HCT116 (cell line): ENCODE measurements at regions not wholly inside any gene's neighbourhood (a gene's known extent, or its start where the extent isn't known, plus 50 kb on each side); places are given as distances from the start of the nearest gene placed in this dataset.

Experiments
- ATAC-seq: fragments of 200-7000 bp; cut with Tn5 transposase; 2 replicates; pipeline ENCODE4 v1.9.1; 2020; ENCODE audit warnings: mild to moderate bottlenecking, moderate library complexity
- BruUV-seq: library from RNA; stranded (reverse); fragments of 400-500 nt; replicated peaks from 2 replicates; lab custom pipeline; 2021; lab: Mats Ljungman, UMichigan
- CTCF ChIA-PET: fragments of 300-600 bp; sonication (Branson Sonifier 250); formaldehyde crosslinking; loops from one replicate; lab custom pipeline; 2021; ENCODE audit warnings: antibody characterized with exemption; lab: Charles Lee
- POLR2A ChIA-PET: fragments of 300-600, 350-600 bp; sonication (Branson Sonifier 250); formaldehyde crosslinking; loops from one replicate; lab custom pipeline; 2021; ENCODE audit warnings: antibody characterized with exemption; lab: Charles Lee
- RAD21 ChIA-PET, 2 experiments: fragments of 300-600 bp; sonication (Branson Sonifier 250); formaldehyde crosslinking; loops; one replicate each; lab custom pipeline; 2023; ENCODE audit warnings: low total read pairs in 2 of 2; ENCODE audit not compliant: uncharacterized antibody in 2 of 2, unreplicated experiment in 2 of 2, low non-redundant PET in 1 of 2; lab: Charles Lee
- DNase-seq: peaks from one replicate; pipeline ENCODE4 v3.0.0-alpha.2; 2010; ENCODE audit warnings: low read depth, low spot score
- H2AFZ ChIP-seq: fragments of 200-600 bp; shearing (Covaris generic), sonication (generic); 2 replicates; pipeline ENCODE4 v1.6.1; 2017; ENCODE audit warnings: low read depth, mixed run types, mixed read lengths, antibody characterized with exemption, low read length; ENCODE audit not compliant: poor library complexity, severe bottlenecking
- H3K27ac ChIP-seq: 2 replicates; pipeline ENCODE4 v1.5.1; 2012; ENCODE audit warnings: low read depth, low read length
- H3K27me3 ChIP-seq: fragments of 200-600 bp; sonication (generic); 2 replicates; pipeline ENCODE4 v1.6.1; 2016; ENCODE audit warnings: mixed run types, low read length, mixed read lengths; ENCODE audit not compliant: insufficient read depth
- H3K36me3 ChIP-seq, 2 experiments: fragments of 200-500 bp in 1 of 2; fragments of 200-600 bp in 1 of 2; sonication (Bioruptor generic) in 1 of 2; sonication (generic) in 1 of 2; 2 replicates each; pipeline versions ENCODE4 v1.5.1 to v1.6.1; 2014 to 2016; ENCODE audit warnings: low read length in 2 of 2, inconsistent platforms in 1 of 2, mixed read lengths in 1 of 2, mixed run types in 1 of 2; ENCODE audit not compliant: insufficient read depth in 2 of 2, control insufficient read depth in 1 of 2
- H3K4me1 ChIP-seq, 2 experiments: fragments of 200-600 bp in 1 of 2; sonication (generic) in 1 of 2; 2 replicates each; pipeline versions ENCODE4 v1.5.1 to v1.6.1; 2012 to 2017; ENCODE audit warnings: low read length in 2 of 2, inconsistent platforms in 1 of 2, mild to moderate bottlenecking in 1 of 2, mixed read lengths in 1 of 2, mixed run types in 1 of 2, moderate library complexity in 1 of 2; ENCODE audit not compliant: insufficient read depth in 2 of 2, control insufficient read depth in 1 of 2
- H3K4me2 ChIP-seq: fragments of 200-600 bp; sonication (generic); 2 replicates; pipeline ENCODE4 v1.6.1; 2017; ENCODE audit warnings: mixed run types, low read length, mixed read lengths
- H3K4me3 ChIP-seq, 2 experiments: fragments of 200-600 bp in 1 of 2; sonication (generic) in 1 of 2; replicated peaks in 1 of 2; 2 replicates each; pipeline ENCODE4 v1.5.1; 2011 to 2016; ENCODE audit warnings: low read length in 2 of 2, control low read depth in 1 of 2, low read depth in 1 of 2, mild to moderate bottlenecking in 1 of 2, mixed read lengths in 1 of 2, mixed run types in 1 of 2
- H3K79me2 ChIP-seq: fragments of 200-600 bp; sonication (generic); 2 replicates; pipeline ENCODE4 v1.6.1; 2017; ENCODE audit warnings: mild to moderate bottlenecking, mixed run types, low read length, moderate library complexity, mixed read lengths; ENCODE audit not compliant: insufficient read depth
- H3K9ac ChIP-seq: fragments of 200-600 bp; sonication (generic); 2 replicates; pipeline ENCODE4 v1.6.1; 2016; ENCODE audit warnings: low read length, mixed read lengths
- H3K9me2 ChIP-seq: fragments of 200-600 bp; sonication (generic), shearing (Covaris generic); 2 replicates; pipeline ENCODE4 v1.6.1; 2017; ENCODE audit warnings: mixed run types, mild to moderate bottlenecking, moderate library complexity; ENCODE audit not compliant: insufficient read depth
- H3K9me3 ChIP-seq, 2 experiments: fragments of 200-500 bp in 1 of 2; fragments of 200-600 bp in 1 of 2; sonication (Bioruptor generic) in 1 of 2; sonication (generic) in 1 of 2; 2 replicates each; pipeline ENCODE4 v1.6.1; 2014 to 2017; ENCODE audit warnings: low read length in 2 of 2, mixed read lengths in 2 of 2, inconsistent platforms in 1 of 2, low read depth in 1 of 2, mild to moderate bottlenecking in 1 of 2, mixed run types in 1 of 2, moderate library complexity in 1 of 2; ENCODE audit not compliant: control insufficient read depth in 1 of 2, insufficient read depth in 1 of 2
- H4K20me1 ChIP-seq: fragments of 200-600 bp; sonication (generic), shearing (Covaris generic); 2 replicates; pipeline ENCODE4 v1.6.1; 2017; ENCODE audit warnings: mixed run types, mild to moderate bottlenecking, moderate library complexity; ENCODE audit not compliant: insufficient read depth
- EZH2 ChIP-seq: fragments of 200-600 bp; sonication (generic); IDR thresholded peaks from 2 replicates; pipeline ENCODE4 v1.6.1; 2017; ENCODE audit warnings: antibody characterized with exemption, mixed run types
- RAD21 ChIP-seq: IDR thresholded peaks from 2 replicates; pipeline ENCODE4 v1.6.1; 2012; ENCODE audit warnings: low read depth, mild to moderate bottlenecking
- SIN3A ChIP-seq: IDR thresholded peaks from 2 replicates; pipeline ENCODE4 v1.6.1; 2012; ENCODE audit warnings: low read depth
- SP1 ChIP-seq: IDR thresholded peaks from 2 replicates; pipeline ENCODE4 v1.6.1; 2012; ENCODE audit warnings: low read depth
- TCF7L2 ChIP-seq: IDR thresholded peaks from 2 replicates; pipeline ENCODE4 v1.7.0; 2011; ENCODE audit warnings: borderline replicate concordance, inconsistent platforms; ENCODE audit not compliant: insufficient read depth, insufficient read length; ENCODE audit errors: extremely low read depth
- YY1 ChIP-seq: IDR thresholded peaks from 2 replicates; pipeline ENCODE4 v1.6.1; 2011; ENCODE audit warnings: low read length, low read depth, moderate library complexity, mild to moderate bottlenecking; ENCODE audit not compliant: insufficient replicate concordance; ENCODE audit errors: extremely low read depth
- intact Hi-C: fragments of 100-400 bp; cut with micrococcal nuclease; formaldehyde crosslinking; loops from 2 replicates; pipeline ENCODE4 v1.10.0; 2022
- TF ChIP-seq, protein P1 (sequence below): IDR thresholded peaks from 2 replicates; pipeline ENCODE4 v1.6.1; 2012
- TF ChIP-seq, protein P2 (sequence below), 3 experiments: fragments of 200-600 bp in 1 of 3; sonication (generic) in 1 of 3; IDR thresholded peaks in 2 of 3; conservative IDR thresholded peaks in 1 of 3; 2 replicates each; pipeline ENCODE4 v1.5.1; 2012 to 2017; ENCODE audit warnings: low read depth in 2 of 3, low read length in 2 of 3, antibody characterized with exemption in 1 of 3, borderline replicate concordance in 1 of 3, control low read depth in 1 of 3, mild to moderate bottlenecking in 1 of 3, mixed read lengths in 1 of 3, mixed run types in 1 of 3, moderate library complexity in 1 of 3; ENCODE audit not compliant: insufficient read depth in 1 of 3

DNA sequence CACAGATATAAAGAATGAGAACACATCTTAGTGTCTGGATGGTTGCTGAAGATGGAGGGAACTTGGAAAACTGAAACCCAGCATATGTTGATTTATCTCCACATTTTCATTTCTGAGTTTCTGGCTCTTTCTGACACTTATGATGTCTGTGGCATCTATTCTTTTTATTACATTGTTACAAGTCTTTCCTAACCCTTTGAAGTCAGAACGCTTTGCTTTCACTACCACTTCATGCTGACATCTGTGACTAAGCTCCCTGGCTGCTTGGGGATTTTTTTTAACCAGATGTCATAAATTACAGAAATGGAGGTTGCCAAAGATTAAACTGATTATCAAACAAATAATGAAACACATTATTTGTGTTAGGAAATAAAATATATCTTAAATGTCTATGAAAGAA, 188.7 kb downstream of the KITLG start:
- CTCF ChIA-PET: no interaction called here
- no peaks in the 10 kb centered on the region for H3K79me2 ChIP-seq
- BruUV-seq: no TSS peak
- H3K27ac ChIP-seq: no peak overlapping the region
- POLR2A ChIA-PET: no interaction called here
- ATAC-seq: no peak
- H3K4me1 ChIP-seq: 0 out of 4 replicates have a peak, but pooled peaks cover 0 to 3% of the 10 kb centered on the region in 2 experiments
- H3K9me3 ChIP-seq: no peaks in the 10 kb centered on the region
- H3K9ac ChIP-seq: no peak overlapping the region
- no peak for TF ChIP-seq SIN3A
- TF ChIP-seq, protein P1, sequence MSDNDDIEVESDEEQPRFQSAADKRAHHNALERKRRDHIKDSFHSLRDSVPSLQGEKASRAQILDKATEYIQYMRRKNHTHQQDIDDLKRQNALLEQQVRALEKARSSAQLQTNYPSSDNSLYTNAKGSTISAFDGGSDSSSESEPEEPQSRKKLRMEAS: no peak
- TF ChIP-seq EZH2: no peak
- no peak for TF ChIP-seq SP1
- peak; percentile 72 for TF ChIP-seq TCF7L2
- DNase-seq: peak; percentile 6
- H3K4me2 ChIP-seq: no peak overlapping the region
- no peaks in the 10 kb centered on the region for H3K36me3 ChIP-seq
- no peaks in the 10 kb centered on the region for H3K9me2 ChIP-seq
- intact Hi-C loops: no loop called here
- RAD21 ChIA-PET: interaction anchor here in 1 of 2 experiments (0.7 kb wide), 1 partner anchor 108 kb away, joined by 3 read pairs; no protein-coding TSS in a partner anchor
- no peaks in the 10 kb centered on the region for H4K20me1 ChIP-seq
- H2AFZ ChIP-seq: no peak overlapping the region
- no peak overlapping the region for H3K4me3 ChIP-seq
- no peaks in the 10 kb centered on the region for H3K27me3 ChIP-seq

DNA sequence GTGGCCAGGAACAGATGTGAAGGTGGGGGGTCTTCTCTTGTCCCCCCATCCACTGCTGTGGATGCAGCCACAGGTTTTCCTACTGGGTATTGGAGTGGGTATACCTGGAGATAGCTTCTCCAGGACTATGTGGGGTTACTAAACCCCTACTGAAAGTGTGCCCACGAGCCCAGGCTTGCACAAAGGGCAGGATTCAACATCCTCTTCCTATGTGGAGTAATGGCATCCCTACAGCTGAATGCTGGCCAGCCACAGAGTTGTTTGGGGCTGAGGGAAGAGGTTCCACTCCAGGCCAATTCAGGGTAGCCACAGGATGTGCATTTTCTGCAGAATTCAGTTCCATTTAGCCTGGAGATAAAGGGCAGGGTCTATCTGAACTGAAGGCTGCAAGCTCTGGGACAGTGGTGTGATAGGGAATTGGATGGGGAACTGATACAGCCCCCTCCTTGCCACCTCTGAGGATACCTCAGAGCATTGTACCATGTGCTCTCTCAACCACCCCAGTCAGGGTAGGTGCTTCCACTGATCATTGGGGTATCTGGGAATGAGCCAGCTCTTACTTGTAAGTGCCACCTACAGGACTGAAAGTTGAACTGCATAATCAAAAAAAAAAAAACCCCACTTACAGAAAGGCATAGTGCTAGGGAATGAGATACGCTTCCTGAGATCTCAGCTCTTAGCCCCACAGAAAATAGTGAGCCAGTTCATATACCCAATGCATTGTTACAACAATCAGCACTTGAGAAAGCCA, 187.1 kb downstream of the KITLG start:
- 0 out of 4 replicates have a peak, but pooled peaks cover 0 to 3% of the 10 kb centered on the region in 2 experiments for H3K4me1 ChIP-seq
- no peak overlapping the region for H3K9ac ChIP-seq
- TF ChIP-seq RAD21: peak; percentile 63
- TF ChIP-seq, protein P2, sequence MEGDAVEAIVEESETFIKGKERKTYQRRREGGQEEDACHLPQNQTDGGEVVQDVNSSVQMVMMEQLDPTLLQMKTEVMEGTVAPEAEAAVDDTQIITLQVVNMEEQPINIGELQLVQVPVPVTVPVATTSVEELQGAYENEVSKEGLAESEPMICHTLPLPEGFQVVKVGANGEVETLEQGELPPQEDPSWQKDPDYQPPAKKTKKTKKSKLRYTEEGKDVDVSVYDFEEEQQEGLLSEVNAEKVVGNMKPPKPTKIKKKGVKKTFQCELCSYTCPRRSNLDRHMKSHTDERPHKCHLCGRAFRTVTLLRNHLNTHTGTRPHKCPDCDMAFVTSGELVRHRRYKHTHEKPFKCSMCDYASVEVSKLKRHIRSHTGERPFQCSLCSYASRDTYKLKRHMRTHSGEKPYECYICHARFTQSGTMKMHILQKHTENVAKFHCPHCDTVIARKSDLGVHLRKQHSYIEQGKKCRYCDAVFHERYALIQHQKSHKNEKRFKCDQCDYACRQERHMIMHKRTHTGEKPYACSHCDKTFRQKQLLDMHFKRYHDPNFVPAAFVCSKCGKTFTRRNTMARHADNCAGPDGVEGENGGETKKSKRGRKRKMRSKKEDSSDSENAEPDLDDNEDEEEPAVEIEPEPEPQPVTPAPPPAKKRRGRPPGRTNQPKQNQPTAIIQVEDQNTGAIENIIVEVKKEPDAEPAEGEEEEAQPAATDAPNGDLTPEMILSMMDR (IDR thresholded peaks at IDR 0.05 in 2 of 3, conservative IDR thresholded peaks at IDR 0.05 in 1 of 3; ENCODE audit: borderline replicate concordance in 1 of 3, insufficient read depth in 1 of 3, low read depth in 2 of 3, low read length in 2 of 3): peak; percentile 15 to 58 (median 57); a peak in 5 of 6 replicates
- no peak for TF ChIP-seq YY1
- ATAC-seq (peak; percentile 74), DNase-seq (peak; percentile 27)
- H3K4me2 ChIP-seq: no peak overlapping the region
- intact Hi-C loops: loop anchor here (1.0 kb wide), 1 partner anchor 239 kb away; no protein-coding TSS in a partner anchor
- ChIA-PET RAD21 (interaction anchor here (0.6 to 0.7 kb wide), 2 partner anchors 74 to 95 kb away, joined by 3 to 5 read pairs; no protein-coding TSS in a partner anchor), CTCF (interaction anchor here (1.0 to 2.0 kb wide), 5 partner anchors 16 to 182 kb away, joined by 3 to 5 read pairs (median 4); no protein-coding TSS in a partner anchor), POLR2A (interaction anchor here (0.7 kb wide), 1 partner anchor 170 kb away, joined by 3 read pairs; no protein-coding TSS in a partner anchor)
- H4K20me1 ChIP-seq: no peaks in the 10 kb centered on the region
- H3K79me2 ChIP-seq: no peaks in the 10 kb centered on the region
- H3K27me3 ChIP-seq: no peaks in the 10 kb centered on the region
- H2AFZ ChIP-seq: no peak overlapping the region
- H3K9me2 ChIP-seq: no peaks in the 10 kb centered on the region
- H3K9me3 ChIP-seq: no peaks in the 10 kb centered on the region
- BruUV-seq: no TSS peak
- H3K4me3 ChIP-seq: no peak overlapping the region
- no peak overlapping the region for H3K27ac ChIP-seq
- no peaks in the 10 kb centered on the region for H3K36me3 ChIP-seq
